ENCODE measurements at regions not wholly inside any gene's neighbourhood (a gene's known extent, or its start where the extent isn't known, plus 50 kb on each side); places are given as distances from the start of the nearest gene placed in this dataset.

DNA sequence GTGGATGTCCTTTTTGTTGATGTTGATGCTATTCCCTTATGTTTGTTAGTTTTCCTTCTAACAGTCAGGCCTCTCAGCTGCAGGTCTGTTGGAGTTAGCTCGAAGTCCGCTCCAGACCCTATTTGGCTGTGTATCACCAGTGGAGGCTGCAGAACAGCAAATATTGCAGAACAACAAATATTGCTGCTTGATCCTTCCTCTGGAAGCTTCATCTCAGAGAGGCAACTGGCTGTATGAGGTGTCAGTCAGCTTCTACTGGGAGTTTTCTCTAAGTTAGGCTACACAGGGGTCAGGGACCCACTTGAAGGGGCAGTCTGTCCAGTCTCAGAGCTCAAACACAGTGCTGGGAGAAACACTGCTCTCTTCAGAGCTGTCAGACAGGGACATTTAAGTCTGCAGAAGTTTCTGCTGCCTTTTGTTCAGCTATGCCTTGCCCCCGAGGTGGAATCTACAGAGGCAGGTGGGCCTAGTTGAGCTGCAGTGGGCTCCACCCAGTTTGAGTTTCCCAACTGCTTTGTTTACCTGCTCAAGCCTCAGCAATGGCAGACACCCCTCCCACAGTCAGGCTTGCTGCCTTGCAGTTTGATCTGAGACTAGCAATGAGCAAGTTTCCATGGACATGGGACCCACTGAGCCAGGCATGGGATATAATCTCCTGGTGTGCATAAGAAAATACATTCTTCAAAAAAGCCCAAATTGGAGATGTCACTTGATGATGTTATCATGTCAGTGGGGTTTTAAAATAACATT is 99.5 kb downstream of the KDM5D start:
- no peak overlapping the region for H3K4me3 Mint-ChIP-seq
- H3K4me2 ChIP-seq (replicated peaks; ENCODE audit: low read depth, low read length, poor library complexity, severe bottlenecking): no peak overlapping the region
- TF ChIP-seq, protein P1, sequence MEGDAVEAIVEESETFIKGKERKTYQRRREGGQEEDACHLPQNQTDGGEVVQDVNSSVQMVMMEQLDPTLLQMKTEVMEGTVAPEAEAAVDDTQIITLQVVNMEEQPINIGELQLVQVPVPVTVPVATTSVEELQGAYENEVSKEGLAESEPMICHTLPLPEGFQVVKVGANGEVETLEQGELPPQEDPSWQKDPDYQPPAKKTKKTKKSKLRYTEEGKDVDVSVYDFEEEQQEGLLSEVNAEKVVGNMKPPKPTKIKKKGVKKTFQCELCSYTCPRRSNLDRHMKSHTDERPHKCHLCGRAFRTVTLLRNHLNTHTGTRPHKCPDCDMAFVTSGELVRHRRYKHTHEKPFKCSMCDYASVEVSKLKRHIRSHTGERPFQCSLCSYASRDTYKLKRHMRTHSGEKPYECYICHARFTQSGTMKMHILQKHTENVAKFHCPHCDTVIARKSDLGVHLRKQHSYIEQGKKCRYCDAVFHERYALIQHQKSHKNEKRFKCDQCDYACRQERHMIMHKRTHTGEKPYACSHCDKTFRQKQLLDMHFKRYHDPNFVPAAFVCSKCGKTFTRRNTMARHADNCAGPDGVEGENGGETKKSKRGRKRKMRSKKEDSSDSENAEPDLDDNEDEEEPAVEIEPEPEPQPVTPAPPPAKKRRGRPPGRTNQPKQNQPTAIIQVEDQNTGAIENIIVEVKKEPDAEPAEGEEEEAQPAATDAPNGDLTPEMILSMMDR (IDR thresholded peaks at IDR 0.05): no peak
- TF ChIP-seq EZH2 (IDR thresholded peaks at IDR 0.05; ENCODE audit: borderline replicate concordance, insufficient read depth, low read depth, low read length, poor library complexity, severe bottlenecking): no peak
- intact Hi-C loops (cut with micrococcal nuclease): no loop called here
- H3K27ac Mint-ChIP-seq: no peak overlapping the region
- H3K9me3 ChIP-seq (ENCODE audit: control extremely low read depth in 1 of 3, control insufficient read depth in 2 of 3, insufficient read depth in 1 of 3, low read length in 2 of 3): peaks cover 0 to 3% (median 0%) of the 10 kb centered on the region in 3 donors
- no peak overlapping the region for H3K9ac ChIP-seq (ENCODE audit: low read length)
- H3K27ac ChIP-seq (ENCODE audit: low read length in 2 of 2): no peak overlapping the region
- no peaks in the 10 kb centered on the region for H3K4me1 Mint-ChIP-seq
- H2AFZ ChIP-seq (ENCODE audit: insufficient read depth, low read depth, low read length, poor library complexity, severe bottlenecking): no peak overlapping the region
- POLR2A ChIA-PET: no interaction called here
- H3K27me3 Mint-ChIP-seq: no peaks in the 10 kb centered on the region
- H3K9me3 Mint-ChIP-seq (ENCODE audit: insufficient read depth): no peaks in the 10 kb centered on the region
- 70% methylated on average over 1 of the region's 3 CpGs for WGBS (ENCODE audit: insufficient coverage)
- no peaks in the 10 kb centered on the region for H3K27me3 ChIP-seq (replicated peaks in 1 of 4; ENCODE audit: control extremely low read depth in 1 of 4, control insufficient read depth in 3 of 4, insufficient read depth in 4 of 4, low read length in 3 of 4)
- no peaks in the 10 kb centered on the region for H3K79me2 ChIP-seq (ENCODE audit: control insufficient read depth, insufficient read depth, low read length)
- CTCF ChIA-PET: no interaction called here
- no peak for DNase-seq
- no peak overlapping the region for H3K4me3 ChIP-seq (ENCODE audit: control extremely low read depth in 1 of 5, extremely low read depth in 1 of 5, insufficient read depth in 1 of 5, low read depth in 2 of 5, low read length in 4 of 5)
- no peaks in the 10 kb centered on the region for H3K36me3 ChIP-seq (replicated peaks in 1 of 2; ENCODE audit: control extremely low read depth in 1 of 2, control insufficient read depth in 1 of 2, extremely low read depth in 1 of 2, insufficient read depth in 2 of 2, low read length in 1 of 2)
- ATAC-seq (ENCODE audit: low read depth): no peak
- no peaks in the 10 kb centered on the region for H4K20me1 ChIP-seq (ENCODE audit: control insufficient read depth, insufficient read depth, low read length, poor library complexity, severe bottlenecking)
- H3K4me1 ChIP-seq (ENCODE audit: control insufficient read depth in 2 of 2, insufficient read depth in 2 of 2, low read length in 2 of 2): no peaks in the 10 kb centered on the region

DNA sequence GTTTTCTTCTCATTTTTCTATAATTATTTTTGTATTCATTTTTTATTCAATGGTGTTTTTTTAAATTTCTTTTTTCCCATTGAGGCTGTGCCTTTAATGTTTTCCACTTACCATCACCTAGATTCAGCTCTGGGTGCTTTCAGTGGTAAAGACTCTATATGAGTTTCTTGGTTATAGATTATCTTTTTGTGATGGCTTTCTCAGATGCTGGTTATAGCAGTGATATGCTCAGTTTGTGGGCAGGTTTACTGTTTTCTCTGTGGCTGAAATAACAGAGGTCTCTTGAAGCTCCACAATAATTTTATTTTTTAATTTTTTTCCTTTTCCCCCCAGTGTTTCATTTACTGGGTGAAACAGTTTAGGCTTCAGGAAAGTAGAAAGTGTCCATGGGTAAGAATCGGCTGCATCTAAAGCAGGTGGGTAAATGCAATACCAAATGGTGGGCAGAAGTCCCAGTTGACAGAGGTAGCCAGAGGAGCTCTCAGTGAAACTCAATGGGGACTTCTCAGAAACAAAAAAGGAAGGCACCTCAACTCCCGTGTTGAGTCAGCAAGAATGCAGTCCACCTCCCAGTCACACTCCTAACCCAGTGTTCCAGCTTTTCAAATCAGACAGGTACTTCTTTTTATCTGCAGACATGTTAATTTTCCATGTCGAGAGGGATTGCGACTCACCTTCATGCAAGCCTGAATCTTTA is 106.7 kb downstream of the KDM5D start:
- WGBS (ENCODE audit: insufficient coverage): 73% methylated on average over 1 of the region's 4 CpGs
- ATAC-seq (ENCODE audit: low read depth): no peak
- Histone ChIP-seq H4K20me1 (ENCODE audit: control insufficient read depth, insufficient read depth, low read length, poor library complexity, severe bottlenecking) (no peaks in the 10 kb centered on the region), H3K9me3 (ENCODE audit: control extremely low read depth in 1 of 3, control insufficient read depth in 2 of 3, insufficient read depth in 1 of 3, low read length in 2 of 3) (peaks cover 0 to 2% (median 0%) of the 10 kb centered on the region in 3 donors), H3K36me3 (replicated peaks in 1 of 2; ENCODE audit: control extremely low read depth in 1 of 2, control insufficient read depth in 1 of 2, extremely low read depth in 1 of 2, insufficient read depth in 2 of 2, low read length in 1 of 2) (no peaks in the 10 kb centered on the region), H3K4me2 (replicated peaks; ENCODE audit: low read depth, low read length, poor library complexity, severe bottlenecking) (no peak overlapping the region), H3K27me3 (replicated peaks in 1 of 4; ENCODE audit: control extremely low read depth in 1 of 4, control insufficient read depth in 3 of 4, insufficient read depth in 4 of 4, low read length in 3 of 4) (no peaks in the 10 kb centered on the region), H3K79me2 (ENCODE audit: control insufficient read depth, insufficient read depth, low read length) (no peaks in the 10 kb centered on the region), H3K27ac (ENCODE audit: low read length in 2 of 2) (no peak overlapping the region), H3K4me3 (ENCODE audit: control extremely low read depth in 1 of 5, extremely low read depth in 1 of 5, insufficient read depth in 1 of 5, low read depth in 2 of 5, low read length in 4 of 5) (no peak overlapping the region), H2AFZ (ENCODE audit: insufficient read depth, low read depth, low read length, poor library complexity, severe bottlenecking) (no peak overlapping the region), H3K9ac (ENCODE audit: low read length) (no peak overlapping the region), H3K4me1 (ENCODE audit: control insufficient read depth in 2 of 2, insufficient read depth in 2 of 2, low read length in 2 of 2) (no peaks in the 10 kb centered on the region)
- POLR2A ChIA-PET: no interaction called here
- Mint-ChIP-seq H3K27me3 (no peaks in the 10 kb centered on the region), H3K4me3 (no peak overlapping the region), H3K9me3 (ENCODE audit: insufficient read depth) (peaks cover 1% of the 10 kb centered on the region), H3K27ac (no peak overlapping the region), H3K4me1 (no peaks in the 10 kb centered on the region)
- no peak for TF ChIP-seq EZH2 (IDR thresholded peaks at IDR 0.05; ENCODE audit: borderline replicate concordance, insufficient read depth, low read depth, low read length, poor library complexity, severe bottlenecking)
- TF ChIP-seq, protein P1 (IDR thresholded peaks at IDR 0.05): no peak
- DNase-seq: no peak
- intact Hi-C loops (cut with micrococcal nuclease): no loop called here
- CTCF ChIA-PET: no interaction called here
